Heart left ventricle (tissue), 13 donors: ENCODE measurements at regions not wholly inside any gene's neighbourhood (a gene's known extent, or its start where the extent isn't known, plus 50 kb on each side); places are given as distances from the start of the nearest gene placed in this dataset.

Experiments used
- CTCF ChIP-seq, 12 donors: fragments of 200-600 bp; sonication (generic) in 4 of 12; IDR thresholded peaks; one replicate each; pipeline versions ENCODE4 v1.5.0 to v1.8.0; 2018 to 2022; ENCODE audit warnings: antibody characterized with exemption in 12 of 12, mild to moderate bottlenecking in 5 of 12
- POLR2A ChIP-seq, 2 donors: fragments of 450-650 bp; IDR thresholded peaks; one replicate each; pipeline ENCODE4 v1.6.1; 2017; ENCODE audit warnings: antibody characterized with exemption in 2 of 2, mild to moderate bottlenecking in 2 of 2, moderate library complexity in 2 of 2
- donor health status: ischemic (EF 13 %, LVEDD 7.1; RV severe dilation, severe dysfunction).
- donor health status: DM: no; HTN: yes; CAD: no.
- donor health status: DM: no; HTN: no; CAD: no.
- donor health status: ischemic (EF 25% LVEDD 6.9; RV normal size, moderate dysfunction).
- donor health status: ischemic (EF 25% LVEDD 5.7; RV mildly dilated, moderate dysfunction).
- donor health status: ischemic (EF 35%, LVEDD 5.7; RV mildly dilated, moderate dysfunction).
- donor health status: nonischemic (EF 11% LVEDD 7.7; RV severe dilation, severe dysfunction).
- donor health status: DM: yes; HTN: yes; CAD: no.
- donor health status: PGD.
- donor health status: ischemic (EF 29% LVEDD 5.4; RV normal size, mild dysfunction).
- donor health status: nonischemic (EF 23%, LVEDD 6.1; RV moderate dilation, normal function).

DNA sequence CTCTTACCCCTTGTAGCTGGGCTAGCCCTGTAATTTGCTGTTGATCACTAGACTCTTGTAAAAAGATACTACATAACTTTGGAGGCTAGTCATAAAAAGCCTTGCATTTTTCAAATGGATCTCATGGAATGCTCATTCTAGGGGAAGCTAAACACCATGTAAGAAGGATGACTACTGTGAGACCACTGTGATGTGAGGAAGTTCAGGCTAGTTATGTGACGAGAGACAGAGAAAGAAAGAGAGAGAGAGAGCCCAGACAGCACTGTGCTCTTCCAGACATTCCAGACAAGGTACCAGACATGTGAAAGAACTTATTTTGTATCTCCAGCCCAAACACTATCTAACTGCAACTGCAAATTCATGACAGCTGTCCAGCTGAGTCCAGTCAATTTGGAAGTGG, 404.6 kb upstream of the PITX2 start:
- TF ChIP-seq POLR2A (IDR thresholded peaks at IDR 0.05) (no peak), CTCF (IDR thresholded peaks at IDR 0.05) (no peak)
